Activated T-cell treated with anti-CD3 and anti-CD28 coated beads, Interleukin-2, amount 50 U/mL, for 72 hours (primary cell): ENCODE measurements at regions not wholly inside any gene's neighbourhood (a gene's known extent, or its start where the extent isn't known, plus 50 kb on each side); places are given as distances from the start of the nearest gene placed in this dataset.

ENCODE experiments used
- ATAC-seq, 2 donors: fragments of 150-1000 bp; cut with Tn5 transposase; replicated peaks in 1 of 2; 2 replicates each; pipeline ENCODE4 v1.10.0; 2021; ENCODE audit warnings: moderate library complexity in 2 of 2, mild to moderate bottlenecking in 1 of 2
- DNase-seq, 2 donors: peaks; one replicate each; pipeline ENCODE4 v3.0.0; 2021 to 2022; ENCODE audit warnings: mixed read lengths in 1 of 2
- H3K27ac Mint-ChIP-seq: one replicate; pipeline ENCODE4 v1.8.0; 2022; ENCODE audit warnings: mild to moderate bottlenecking, moderate library complexity, mixed read lengths
- H3K27me3 Mint-ChIP-seq: one replicate; pipeline ENCODE4 v1.8.0; 2022; ENCODE audit warnings: low read depth, mixed read lengths
- H3K36me3 Mint-ChIP-seq, 2 donors: one replicate each; pipeline ENCODE4 v1.8.0; 2022; ENCODE audit warnings: mixed read lengths in 2 of 2, mild to moderate bottlenecking in 1 of 2; ENCODE audit not compliant: insufficient read depth in 2 of 2
- H3K4me1 Mint-ChIP-seq: one replicate; pipeline ENCODE4 v1.8.0; 2022; ENCODE audit warnings: low read depth, mixed read lengths
- H3K4me3 Mint-ChIP-seq, 2 donors: one replicate each; pipeline ENCODE4 v1.8.0; 2022; ENCODE audit warnings: mild to moderate bottlenecking in 2 of 2, mixed read lengths in 2 of 2, moderate library complexity in 2 of 2
- H3K9me3 Mint-ChIP-seq, 2 donors: one replicate each; pipeline ENCODE4 v1.8.0; 2022; ENCODE audit warnings: mixed read lengths in 2 of 2

- H3K27ac Mint-ChIP-seq = no peak overlapping the region
- H3K27me3 Mint-ChIP-seq = no peaks in the 10 kb centered on the region
- no peaks in the 10 kb centered on the region for H3K4me1 Mint-ChIP-seq
- no peaks in the 10 kb centered on the region for H3K36me3 Mint-ChIP-seq
- H3K4me3 Mint-ChIP-seq = no peak overlapping the region
- H3K9me3 Mint-ChIP-seq = peaks cover 1 to 2% of the 10 kb centered on the region in 2 donors
- DNase-seq (no peak), ATAC-seq (no peak)
Measured at GRCh38 chr6:126232671-126233070, 107.2 kb upstream of the CENPW start.

- Mint-ChIP-seq H3K36me3 (no peaks in the 10 kb centered on the region), H3K27ac (no peak overlapping the region), H3K4me1 (no peaks in the 10 kb centered on the region), H3K9me3 (peaks cover 1 to 2% of the 10 kb centered on the region in 2 donors), H3K4me3 (no peak overlapping the region), H3K27me3 (no peaks in the 10 kb centered on the region)
- ATAC-seq = no peak
- no peak for DNase-seq
Measured at GRCh38 chr6:126233192-126233591, 106.7 kb upstream of the CENPW start.

- Mint-ChIP-seq H3K4me1 (no peaks in the 10 kb centered on the region), H3K27me3 (no peaks in the 10 kb centered on the region), H3K27ac (no peak overlapping the region), H3K36me3 (no peaks in the 10 kb centered on the region), H3K4me3 (no peak overlapping the region), H3K9me3 (peaks cover 2 to 3% of the 10 kb centered on the region in 2 donors)
- ATAC-seq = no peak
- no peak for DNase-seq
Measured at GRCh38 chr6:126235363-126235762, 104.6 kb upstream of the CENPW start.

GRCh38 chr6:126245077-126245476 is 94.8 kb upstream of the CENPW start:
- no peaks in the 10 kb centered on the region for H3K9me3 Mint-ChIP-seq
- ATAC-seq = no peak

GRCh38 chr6:126252154-126252553 is 87.8 kb upstream of the CENPW start:
- DNase-seq (no peak), ATAC-seq (no peak)
- Mint-ChIP-seq H3K4me1 (no peaks in the 10 kb centered on the region), H3K9me3 (peaks cover 0 to 1% of the 10 kb centered on the region in 2 donors), H3K36me3 (no peaks in the 10 kb centered on the region), H3K4me3 (no peak overlapping the region), H3K27me3 (no peaks in the 10 kb centered on the region), H3K27ac (no peak overlapping the region)

More at GRCh38 chr6:126245077-126245476, 94.8 kb upstream of the CENPW start:
- no peak overlapping the region for H3K27ac Mint-ChIP-seq
- H3K4me1 Mint-ChIP-seq = no peaks in the 10 kb centered on the region
- DNase-seq = no peak
- H3K36me3 Mint-ChIP-seq = no peaks in the 10 kb centered on the region
- no peak overlapping the region for H3K4me3 Mint-ChIP-seq
- H3K27me3 Mint-ChIP-seq = no peaks in the 10 kb centered on the region

GRCh38 chr6:126253431-126253830 is 86.5 kb upstream of the CENPW start:
- ATAC-seq (no peak), DNase-seq (no peak)
- H3K27me3 Mint-ChIP-seq = no peaks in the 10 kb centered on the region
- no peak overlapping the region for H3K4me3 Mint-ChIP-seq
- peaks cover 0 to 3% of the 10 kb centered on the region in 2 donors for H3K9me3 Mint-ChIP-seq
- no peaks in the 10 kb centered on the region for H3K4me1 Mint-ChIP-seq
- H3K27ac Mint-ChIP-seq = no peak overlapping the region
- no peaks in the 10 kb centered on the region for H3K36me3 Mint-ChIP-seq

- Mint-ChIP-seq H3K4me3 (no peak overlapping the region), H3K36me3 (peaks cover 0 to 8% of the 10 kb centered on the region in 2 donors), H3K27ac (no peak overlapping the region), H3K9me3 (peaks cover 10 to 12% of the 10 kb centered on the region in 2 donors), H3K4me1 (no peaks in the 10 kb centered on the region), H3K27me3 (no peaks in the 10 kb centered on the region)
- ATAC-seq (no peak), DNase-seq (no peak)
Measured at GRCh38 chr6:126258150-126258549, 81.8 kb upstream of the CENPW start.

GRCh38 chr6:126261792-126262421 is 78.0 kb upstream of the CENPW start:
- DNase-seq (no peak), ATAC-seq (no peak)
- no peaks in the 10 kb centered on the region for H3K27me3 Mint-ChIP-seq
- peaks cover 10 to 12% of the 10 kb centered on the region in 2 donors for H3K9me3 Mint-ChIP-seq
- no peaks in the 10 kb centered on the region for H3K4me1 Mint-ChIP-seq
- no peak overlapping the region for H3K27ac Mint-ChIP-seq
- no peak overlapping the region for H3K4me3 Mint-ChIP-seq
- H3K36me3 Mint-ChIP-seq = peaks cover 0 to 8% of the 10 kb centered on the region in 2 donors

- H3K27me3 Mint-ChIP-seq = no peaks in the 10 kb centered on the region
- no peak overlapping the region for H3K27ac Mint-ChIP-seq
- no peaks in the 10 kb centered on the region for H3K4me1 Mint-ChIP-seq
- no peak for ATAC-seq
- no peak overlapping the region for H3K4me3 Mint-ChIP-seq
- peaks cover 7 to 12% of the 10 kb centered on the region in 2 donors for H3K9me3 Mint-ChIP-seq
- no peak for DNase-seq
- H3K36me3 Mint-ChIP-seq = peaks cover 0 to 8% of the 10 kb centered on the region in 2 donors
Measured at GRCh38 chr6:126264265-126264664, 75.7 kb upstream of the CENPW start.

- H3K9me3 Mint-ChIP-seq = peaks cover 1 to 2% of the 10 kb centered on the region in 2 donors
- H3K4me1 Mint-ChIP-seq = no peaks in the 10 kb centered on the region
- no peak overlapping the region for H3K4me3 Mint-ChIP-seq
- H3K27ac Mint-ChIP-seq = no peak overlapping the region
- DNase-seq (no peak), ATAC-seq (no peak)
- H3K27me3 Mint-ChIP-seq = no peaks in the 10 kb centered on the region
- no peaks in the 10 kb centered on the region for H3K36me3 Mint-ChIP-seq
Measured at GRCh38 chr6:126266664-126267063, 73.3 kb upstream of the CENPW start.

GRCh38 chr6:126267626-126268025 is 72.3 kb upstream of the CENPW start:
- ATAC-seq = no peak
- Mint-ChIP-seq H3K9me3 (no peaks in the 10 kb centered on the region), H3K27me3 (no peaks in the 10 kb centered on the region), H3K27ac (no peak overlapping the region), H3K4me3 (no peak overlapping the region), H3K36me3 (no peaks in the 10 kb centered on the region), H3K4me1 (no peaks in the 10 kb centered on the region)
- DNase-seq = no peak

GRCh38 chr6:126268092-126268491 is 71.8 kb upstream of the CENPW start:
- Mint-ChIP-seq H3K4me1 (no peaks in the 10 kb centered on the region), H3K27me3 (no peaks in the 10 kb centered on the region), H3K36me3 (no peaks in the 10 kb centered on the region), H3K27ac (no peak overlapping the region), H3K4me3 (no peak overlapping the region), H3K9me3 (no peaks in the 10 kb centered on the region)
- ATAC-seq (no peak), DNase-seq (no peak)

GRCh38 chr6:126280287-126280686 is 59.6 kb upstream of the CENPW start:
- Mint-ChIP-seq H3K4me3 (no peak overlapping the region), H3K27ac (no peak overlapping the region), H3K9me3 (peaks cover 3% of the 10 kb centered on the region in 2 donors), H3K4me1 (no peaks in the 10 kb centered on the region), H3K36me3 (no peaks in the 10 kb centered on the region), H3K27me3 (no peaks in the 10 kb centered on the region)
- ATAC-seq = no peak
- DNase-seq = no peak

- Mint-ChIP-seq H3K4me1 (no peaks in the 10 kb centered on the region), H3K36me3 (no peaks in the 10 kb centered on the region), H3K4me3 (no peak overlapping the region), H3K27me3 (no peaks in the 10 kb centered on the region), H3K9me3 (peaks cover 3% of the 10 kb centered on the region in 2 donors), H3K27ac (no peak overlapping the region)
- no peak for DNase-seq
- no peak for ATAC-seq
Measured at GRCh38 chr6:126285871-126286365, 54.0 kb upstream of the CENPW start.
